ENCODE measurements at regions not wholly inside any gene's neighbourhood (a gene's known extent, or its start where the extent isn't known, plus 50 kb on each side); places are given as distances from the start of the nearest gene placed in this dataset.

- DNase-seq (ENCODE audit: low read depth in 1 of 2, low spot score in 1 of 2), result no peak
- no peak overlapping the region for H3K27ac ChIP-seq (replicated peaks)
- no peaks in the 10 kb centered on the region for H3K27me3 ChIP-seq (ENCODE audit: insufficient read depth, poor library complexity, severe bottlenecking)
- TF ChIP-seq SPI1 (IDR thresholded peaks at IDR 0.05; ENCODE audit: borderline replicate concordance, low read depth), result no peak
- TF ChIP-seq POLR2AphosphoS5 (IDR thresholded peaks at IDR 0.05; ENCODE audit: low read depth), result no peak
- no peak for TF ChIP-seq GABPA (IDR thresholded peaks at IDR 0.05; ENCODE audit: low read depth)
- TF ChIP-seq, protein P1, sequence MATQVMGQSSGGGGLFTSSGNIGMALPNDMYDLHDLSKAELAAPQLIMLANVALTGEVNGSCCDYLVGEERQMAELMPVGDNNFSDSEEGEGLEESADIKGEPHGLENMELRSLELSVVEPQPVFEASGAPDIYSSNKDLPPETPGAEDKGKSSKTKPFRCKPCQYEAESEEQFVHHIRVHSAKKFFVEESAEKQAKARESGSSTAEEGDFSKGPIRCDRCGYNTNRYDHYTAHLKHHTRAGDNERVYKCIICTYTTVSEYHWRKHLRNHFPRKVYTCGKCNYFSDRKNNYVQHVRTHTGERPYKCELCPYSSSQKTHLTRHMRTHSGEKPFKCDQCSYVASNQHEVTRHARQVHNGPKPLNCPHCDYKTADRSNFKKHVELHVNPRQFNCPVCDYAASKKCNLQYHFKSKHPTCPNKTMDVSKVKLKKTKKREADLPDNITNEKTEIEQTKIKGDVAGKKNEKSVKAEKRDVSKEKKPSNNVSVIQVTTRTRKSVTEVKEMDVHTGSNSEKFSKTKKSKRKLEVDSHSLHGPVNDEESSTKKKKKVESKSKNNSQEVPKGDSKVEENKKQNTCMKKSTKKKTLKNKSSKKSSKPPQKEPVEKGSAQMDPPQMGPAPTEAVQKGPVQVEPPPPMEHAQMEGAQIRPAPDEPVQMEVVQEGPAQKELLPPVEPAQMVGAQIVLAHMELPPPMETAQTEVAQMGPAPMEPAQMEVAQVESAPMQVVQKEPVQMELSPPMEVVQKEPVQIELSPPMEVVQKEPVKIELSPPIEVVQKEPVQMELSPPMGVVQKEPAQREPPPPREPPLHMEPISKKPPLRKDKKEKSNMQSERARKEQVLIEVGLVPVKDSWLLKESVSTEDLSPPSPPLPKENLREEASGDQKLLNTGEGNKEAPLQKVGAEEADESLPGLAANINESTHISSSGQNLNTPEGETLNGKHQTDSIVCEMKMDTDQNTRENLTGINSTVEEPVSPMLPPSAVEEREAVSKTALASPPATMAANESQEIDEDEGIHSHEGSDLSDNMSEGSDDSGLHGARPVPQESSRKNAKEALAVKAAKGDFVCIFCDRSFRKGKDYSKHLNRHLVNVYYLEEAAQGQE (IDR thresholded peaks at IDR 0.05; ENCODE audit: insufficient replicate concordance, low read depth), result no peak
- TF ChIP-seq, protein P2, sequence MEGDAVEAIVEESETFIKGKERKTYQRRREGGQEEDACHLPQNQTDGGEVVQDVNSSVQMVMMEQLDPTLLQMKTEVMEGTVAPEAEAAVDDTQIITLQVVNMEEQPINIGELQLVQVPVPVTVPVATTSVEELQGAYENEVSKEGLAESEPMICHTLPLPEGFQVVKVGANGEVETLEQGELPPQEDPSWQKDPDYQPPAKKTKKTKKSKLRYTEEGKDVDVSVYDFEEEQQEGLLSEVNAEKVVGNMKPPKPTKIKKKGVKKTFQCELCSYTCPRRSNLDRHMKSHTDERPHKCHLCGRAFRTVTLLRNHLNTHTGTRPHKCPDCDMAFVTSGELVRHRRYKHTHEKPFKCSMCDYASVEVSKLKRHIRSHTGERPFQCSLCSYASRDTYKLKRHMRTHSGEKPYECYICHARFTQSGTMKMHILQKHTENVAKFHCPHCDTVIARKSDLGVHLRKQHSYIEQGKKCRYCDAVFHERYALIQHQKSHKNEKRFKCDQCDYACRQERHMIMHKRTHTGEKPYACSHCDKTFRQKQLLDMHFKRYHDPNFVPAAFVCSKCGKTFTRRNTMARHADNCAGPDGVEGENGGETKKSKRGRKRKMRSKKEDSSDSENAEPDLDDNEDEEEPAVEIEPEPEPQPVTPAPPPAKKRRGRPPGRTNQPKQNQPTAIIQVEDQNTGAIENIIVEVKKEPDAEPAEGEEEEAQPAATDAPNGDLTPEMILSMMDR (IDR thresholded peaks at IDR 0.05; ENCODE audit: insufficient read depth, low read length), result no peak
- H3K4me3 ChIP-seq (replicated peaks; ENCODE audit: insufficient read depth, low read length), result no peak overlapping the region
Measured at GRCh38 chr13:80658705-80659104, 317.8 kb upstream of the SPRY2 start.

DNA sequence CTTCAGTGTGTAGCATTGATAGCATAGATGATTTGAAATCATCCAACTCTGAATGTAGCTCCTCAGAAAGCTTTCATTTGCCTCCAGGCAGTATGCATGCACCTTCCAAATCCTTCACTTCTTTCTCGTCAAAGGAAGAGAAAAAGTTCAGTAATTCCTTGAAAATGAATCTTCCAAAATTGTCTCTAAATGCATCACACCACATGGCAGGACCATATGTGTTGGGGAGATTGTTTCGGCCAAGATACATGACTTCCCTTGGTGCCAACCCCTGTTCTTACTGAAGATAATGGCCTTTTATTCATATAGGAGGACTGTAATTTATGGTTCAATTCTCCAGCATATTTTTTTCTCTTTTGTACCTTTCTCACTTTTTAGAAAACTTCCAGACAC is 315.6 kb upstream of the SPRY2 start:
- Histone ChIP-seq H3K4me3 (replicated peaks; ENCODE audit: insufficient read depth, low read length) (no peak overlapping the region), H3K27me3 (ENCODE audit: insufficient read depth, poor library complexity, severe bottlenecking) (no peaks in the 10 kb centered on the region), H3K27ac (replicated peaks) (no peak overlapping the region)
- TF ChIP-seq GABPA (IDR thresholded peaks at IDR 0.05; ENCODE audit: low read depth), result no peak
- no peak for TF ChIP-seq SPI1 (IDR thresholded peaks at IDR 0.05; ENCODE audit: borderline replicate concordance, low read depth)
- no peak for TF ChIP-seq POLR2AphosphoS5 (IDR thresholded peaks at IDR 0.05; ENCODE audit: low read depth)
- TF ChIP-seq, protein P2 (IDR thresholded peaks at IDR 0.05; ENCODE audit: insufficient read depth, low read length), result no peak
- TF ChIP-seq, protein P1 (IDR thresholded peaks at IDR 0.05; ENCODE audit: insufficient replicate concordance, low read depth), result no peak
- no peak for DNase-seq (ENCODE audit: low read depth in 1 of 2, low spot score in 1 of 2)

GRCh38 chr13:80655778-80656511 is 315.0 kb upstream of the SPRY2 start:
- Histone ChIP-seq H3K27me3 (ENCODE audit: insufficient read depth, poor library complexity, severe bottlenecking) (no peaks in the 10 kb centered on the region), H3K4me3 (replicated peaks; ENCODE audit: insufficient read depth, low read length) (no peak overlapping the region), H3K27ac (replicated peaks) (no peak overlapping the region)
- no peak for DNase-seq (ENCODE audit: low read depth in 1 of 2, low spot score in 1 of 2)
- TF ChIP-seq SPI1 (IDR thresholded peaks at IDR 0.05; ENCODE audit: borderline replicate concordance, low read depth) (no peak), GABPA (IDR thresholded peaks at IDR 0.05; ENCODE audit: low read depth) (no peak), POLR2AphosphoS5 (IDR thresholded peaks at IDR 0.05; ENCODE audit: low read depth) (no peak)
- TF ChIP-seq, protein P2 (IDR thresholded peaks at IDR 0.05; ENCODE audit: insufficient read depth, low read length), result no peak
- TF ChIP-seq, protein P1 (IDR thresholded peaks at IDR 0.05; ENCODE audit: insufficient replicate concordance, low read depth), result no peak

Data from HL-60 (cell line).